HG03571 (cell line): ENCODE measurements at regions not wholly inside any gene's neighbourhood (a gene's known extent, or its start where the extent isn't known, plus 50 kb on each side); places are given as distances from the start of the nearest gene placed in this dataset.
"Not testable (repeated sequence)": the region's sequence is repeated elsewhere in the genome, so short reads cannot be mapped to it uniquely, and the experiment has no call there.

Source experiments
- ATAC-seq: cut with Tn5 transposase; IDR thresholded peaks from one replicate; pipeline ENCODE4 v1.9.1; 2021; ENCODE audit not compliant: unreplicated experiment

DNA sequence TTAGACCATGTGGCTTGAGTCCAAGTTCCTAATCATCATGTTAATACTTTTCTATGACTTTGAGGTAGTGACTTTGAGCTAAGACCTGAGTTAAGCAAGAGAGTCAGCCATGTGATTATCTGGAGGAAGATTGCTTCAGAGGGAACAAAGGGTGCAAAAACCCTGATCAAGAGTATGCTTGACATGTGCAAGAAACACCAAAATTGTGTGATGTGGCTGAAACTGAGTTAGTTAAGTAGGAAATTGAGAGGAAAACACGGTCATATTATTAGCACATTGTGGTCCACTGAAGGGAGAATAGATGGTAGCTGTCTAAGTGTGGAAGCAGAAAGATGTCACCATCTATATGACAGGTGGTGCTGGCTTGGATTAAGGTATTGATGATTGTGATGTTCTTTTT, 130.4 kb upstream of the MON1B start:
- ATAC-seq: no peak

DNA sequence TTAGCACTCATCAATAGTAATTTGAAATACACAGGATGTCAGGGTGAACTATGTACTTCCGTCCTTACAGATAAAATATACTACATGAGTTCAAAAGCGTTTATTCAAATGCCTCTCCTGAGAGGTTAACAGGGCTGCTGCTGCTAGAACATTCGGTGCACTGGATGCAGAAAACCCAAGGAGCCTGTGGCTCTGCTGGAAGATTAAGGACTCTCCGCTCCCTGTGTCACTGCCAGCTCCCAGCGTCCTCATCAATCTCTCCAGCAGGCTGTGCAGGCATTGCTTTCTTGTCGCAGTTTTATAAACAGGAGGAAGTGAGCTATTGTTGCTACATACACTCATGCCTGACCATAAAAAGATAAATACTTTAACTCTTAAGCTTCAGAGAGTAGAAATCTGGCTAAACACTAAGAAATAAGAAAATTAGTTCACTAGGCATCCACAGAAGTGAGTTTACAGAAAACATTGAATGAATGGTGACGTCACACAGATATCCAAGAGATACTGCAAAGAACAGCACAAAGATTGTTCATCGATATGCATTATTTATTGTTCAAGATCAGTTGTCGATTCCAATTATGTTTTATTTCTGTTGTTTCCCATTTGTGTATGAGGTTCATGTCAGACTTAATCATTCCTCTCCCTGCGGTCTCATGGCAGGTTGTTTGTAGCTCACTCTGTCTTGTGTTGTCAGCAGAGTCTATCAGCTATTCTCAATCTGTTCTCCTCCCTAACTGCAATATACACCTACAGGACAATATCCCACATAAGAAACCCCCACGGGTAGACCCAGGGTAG, 127.9 kb upstream of the MON1B start:
- ATAC-seq: no peak

GRCh38 chr16:77063676-77064016, 127.3 kb upstream of the MON1B start:
- no peak for ATAC-seq

DNA sequence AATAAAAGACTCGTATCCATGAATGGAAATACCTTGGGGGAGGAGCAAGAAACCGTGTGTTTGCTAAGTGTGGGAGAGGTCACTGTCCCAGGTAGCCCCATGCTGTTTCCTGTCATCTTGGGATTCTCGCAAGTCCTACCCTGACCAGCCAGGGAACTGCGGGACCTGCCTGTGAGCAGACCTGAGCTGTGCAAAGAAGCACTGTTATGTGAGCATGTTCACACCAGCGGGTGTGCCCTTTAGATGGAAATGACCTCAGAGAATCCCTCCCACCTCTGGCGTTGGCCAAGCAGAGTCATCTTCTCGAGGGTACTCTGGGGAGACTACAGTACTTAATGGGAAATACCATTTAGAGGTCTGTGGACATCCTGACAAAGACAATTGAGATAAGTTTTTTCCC, 127.0 kb upstream of the MON1B start:
- ATAC-seq: no peak

- no peak for ATAC-seq
Measured at GRCh38 chr16:77066896-77067496, 124.0 kb upstream of the MON1B start.

- no peak for ATAC-seq
Measured at GRCh38 chr16:77067900-77068299, 123.1 kb upstream of the MON1B start.

- no peak for ATAC-seq
Measured at GRCh38 chr16:77068402-77068801, 122.6 kb upstream of the MON1B start.

GRCh38 chr16:77069929-77070328, 121.1 kb upstream of the MON1B start:
- no peak for ATAC-seq

- ATAC-seq: no peak
Measured at GRCh38 chr16:77070683-77071082, 120.3 kb upstream of the MON1B start.

DNA sequence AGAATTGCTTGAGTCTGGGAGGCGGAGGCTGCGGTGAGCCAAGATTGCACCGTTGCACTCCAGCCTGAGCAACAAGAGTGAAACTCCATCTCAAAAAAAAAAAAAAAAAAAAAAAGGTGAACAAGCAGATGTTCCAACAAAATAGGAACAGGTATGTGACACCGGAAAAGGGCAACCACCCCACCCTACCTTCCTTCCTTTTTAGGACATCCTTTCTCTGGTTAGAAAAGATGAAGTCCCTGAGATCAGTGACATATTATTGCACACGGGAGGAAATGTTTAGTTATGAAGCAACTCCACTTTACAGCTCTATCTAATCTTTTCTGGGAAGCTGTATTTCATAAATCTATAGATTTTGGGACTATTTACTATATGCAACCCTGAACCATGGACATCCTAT, 114.2 kb upstream of the MON1B start:
- no peak for ATAC-seq

GRCh38 chr16:77077256-77077922, 113.6 kb upstream of the MON1B start:
- no peak for ATAC-seq

- ATAC-seq: no peak
Measured at GRCh38 chr16:77085981-77086380, 105.0 kb upstream of the MON1B start.

- ATAC-seq: no peak
Measured at GRCh38 chr16:77090062-77090461, 100.9 kb upstream of the MON1B start.

DNA sequence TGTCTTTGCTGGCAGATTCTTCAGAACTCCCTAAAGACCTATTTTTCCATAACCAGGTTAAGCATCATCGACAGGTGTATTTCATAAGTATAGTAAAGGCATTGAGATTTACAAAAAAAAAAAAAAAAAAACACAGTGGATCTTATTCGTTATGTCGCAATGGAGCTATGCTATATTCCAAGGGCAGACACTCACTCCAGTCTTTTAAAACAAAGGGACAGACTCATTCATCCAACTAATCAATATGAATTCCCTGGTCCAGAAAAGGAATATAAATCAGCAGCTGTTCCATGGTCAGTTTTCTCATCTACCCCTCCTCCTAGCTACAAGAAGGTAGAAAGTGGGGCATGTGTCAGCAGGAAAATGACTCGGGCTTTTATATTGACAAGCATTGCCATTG, 97.7 kb upstream of the MON1B start:
- ATAC-seq: no peak

DNA sequence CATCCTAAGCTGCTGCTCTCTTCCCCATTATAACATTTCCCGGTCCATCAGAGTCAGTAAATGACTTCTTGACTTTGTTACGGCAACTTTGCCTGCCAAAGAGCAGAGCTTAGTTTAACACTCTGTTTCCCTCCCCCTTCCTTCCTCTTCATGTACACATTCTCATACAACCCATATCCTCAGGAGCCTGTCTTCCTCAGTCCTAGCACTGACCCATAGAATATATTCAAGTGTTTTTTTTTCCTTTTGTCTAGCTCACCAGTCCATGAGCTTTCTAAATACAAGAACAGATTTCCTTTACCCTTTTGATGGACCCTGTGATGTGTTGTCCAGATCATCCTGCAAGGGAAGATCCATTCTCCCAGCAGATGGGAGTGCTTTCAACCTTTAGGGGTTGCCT, 97.0 kb upstream of the MON1B start:
- ATAC-seq: no peak

DNA sequence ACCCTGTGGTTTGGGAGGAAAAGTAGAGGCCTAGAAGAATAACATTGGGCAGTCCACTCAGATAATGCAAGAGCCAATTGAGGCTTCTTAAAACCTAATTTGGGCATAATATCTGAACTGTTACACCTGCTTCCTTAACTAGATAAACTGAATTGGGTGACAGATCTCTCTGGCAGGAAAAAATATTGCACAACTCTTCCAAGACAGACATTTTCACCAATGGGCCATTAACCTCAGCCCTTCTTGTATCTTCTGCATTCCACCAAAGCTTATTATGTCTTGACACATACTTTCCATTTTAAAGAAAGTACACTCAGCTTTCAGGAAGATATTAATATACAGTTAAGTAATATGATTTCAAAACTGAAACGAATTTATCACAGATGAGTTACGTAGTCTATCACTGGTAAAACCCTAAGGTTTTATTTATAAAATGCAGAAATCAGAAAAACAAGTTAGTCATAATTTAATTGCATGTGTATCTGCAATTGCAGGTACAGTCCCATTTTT, 79.9 kb upstream of the MON1B start:
- ATAC-seq: no peak

- no peak for ATAC-seq
Measured at GRCh38 chr16:77112746-77113145, 78.2 kb upstream of the MON1B start.

DNA sequence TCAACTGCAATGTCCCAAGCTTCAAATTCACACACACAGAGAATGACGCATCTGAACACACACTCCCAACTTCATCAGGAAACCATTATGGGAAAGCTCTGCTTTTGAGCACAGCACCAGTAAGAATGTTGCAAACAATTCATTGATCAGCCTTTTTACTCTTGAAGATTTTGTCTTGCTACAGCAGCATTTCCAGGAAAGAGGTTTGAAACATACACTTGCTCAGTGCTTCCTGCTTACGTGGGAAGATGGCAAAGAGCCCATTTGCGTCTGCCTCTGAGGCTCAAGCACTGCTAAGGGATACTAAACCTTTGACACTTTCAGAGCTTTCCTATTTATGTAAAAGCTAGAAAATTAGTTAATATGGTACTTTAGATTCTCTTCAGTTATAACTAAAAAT, 77.2 kb upstream of the MON1B start:
- no peak for ATAC-seq

DNA sequence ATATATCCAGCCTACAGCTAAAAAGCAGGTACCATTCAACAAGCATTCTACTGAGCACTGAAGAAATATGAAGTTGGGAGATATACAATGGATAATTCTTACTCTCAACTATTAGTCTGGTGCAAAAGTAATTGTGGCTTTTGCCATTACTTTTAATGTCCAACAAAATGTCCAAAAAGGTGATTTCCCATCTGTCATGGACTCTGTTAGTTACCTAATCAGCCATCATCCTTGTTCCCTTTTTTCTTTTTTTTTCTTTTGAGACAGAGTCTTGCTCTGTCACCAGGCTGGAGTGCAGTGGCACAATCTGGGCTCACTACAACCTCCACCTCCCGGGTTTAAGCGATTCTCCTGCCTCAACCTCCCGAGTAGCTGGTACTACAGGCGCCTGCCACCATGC, 76.6 kb upstream of the MON1B start:
- ATAC-seq: not testable (repeated sequence)

DNA sequence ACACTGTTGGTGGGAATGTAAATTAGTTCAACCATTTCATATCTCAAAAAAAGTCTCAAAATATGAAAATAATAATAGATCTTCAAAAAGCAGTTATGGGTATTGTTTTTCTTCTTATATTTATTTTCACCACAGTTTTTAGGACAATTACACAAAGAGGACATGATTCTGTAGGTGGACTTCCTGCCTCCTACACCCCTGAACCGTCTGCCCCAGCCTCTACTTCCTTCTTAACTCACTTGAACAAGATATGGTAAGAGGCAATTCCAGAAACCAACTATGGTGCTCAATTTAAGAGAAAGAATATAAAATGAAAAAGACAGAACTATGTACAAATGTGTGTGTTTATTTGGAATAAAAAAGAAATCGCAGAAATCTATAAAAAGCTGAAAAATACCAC, 74.1 kb upstream of the MON1B start:
- no peak for ATAC-seq

- ATAC-seq: no peak
Measured at GRCh38 chr16:77117707-77118106, 73.3 kb upstream of the MON1B start.

- ATAC-seq: no peak
Measured at GRCh38 chr16:77131398-77131797, 59.6 kb upstream of the MON1B start.
